ENCODE measurements at regions not wholly inside any gene's neighbourhood (a gene's known extent, or its start where the extent isn't known, plus 50 kb on each side); places are given as distances from the start of the nearest gene placed in this dataset.

DNA sequence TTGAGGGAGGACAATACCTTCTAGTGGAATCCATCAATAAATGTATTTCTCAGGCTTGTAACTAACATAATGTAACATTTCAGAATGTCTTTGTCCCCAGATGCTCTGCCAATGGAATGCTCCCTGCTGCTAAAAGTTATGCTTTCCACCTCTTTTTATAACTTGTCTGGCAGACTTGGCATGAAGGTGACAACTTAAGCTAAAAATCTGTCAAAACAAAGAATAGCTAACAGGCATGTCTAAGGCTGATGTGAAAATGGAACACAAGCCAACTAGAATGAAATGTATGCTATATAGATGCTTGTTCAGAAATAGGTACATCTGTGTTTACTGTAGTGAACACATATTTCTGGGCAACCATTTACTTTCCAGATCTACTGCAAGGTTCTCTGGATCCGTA, 467.9 kb downstream of the MRPL39 start:
- Histone ChIP-seq H3K23ac (ENCODE audit: low read length in 2 of 2) (no peak overlapping the region), H3K36me3 (ENCODE audit: control insufficient read depth in 1 of 2, insufficient read depth in 2 of 2, low read depth in 1 of 2, low read length in 2 of 2) (no peaks in the 10 kb centered on the region), H4K8ac (ENCODE audit: low read length) (no peak overlapping the region), H3K79me1 (replicated peaks; ENCODE audit: low read length, poor library complexity, severe bottlenecking) (no peaks in the 10 kb centered on the region), H2BK120ac (ENCODE audit: low read depth, low read length) (no peak overlapping the region), H2BK5ac (ENCODE audit: low read depth, low read length, poor library complexity, severe bottlenecking) (no peak overlapping the region), H3K9me3 (ENCODE audit: control insufficient read depth, low read length) (no peaks in the 10 kb centered on the region), H4K91ac (ENCODE audit: low read length) (no peak overlapping the region), H2BK12ac (ENCODE audit: low read length in 2 of 2) (no peak overlapping the region), H3K14ac (ENCODE audit: low read length in 2 of 2) (no peak overlapping the region), H3K4me1 (ENCODE audit: control insufficient read depth, insufficient read depth, low read depth, low read length) (no peaks in the 10 kb centered on the region), H3K27me3 (ENCODE audit: control insufficient read depth in 1 of 2, insufficient read depth in 1 of 2, low read length in 2 of 2) (no peaks in the 10 kb centered on the region), H2AFZ (ENCODE audit: low read depth, low read length) (no peak overlapping the region), H3K27ac (ENCODE audit: low read length, poor library complexity, severe bottlenecking) (no peak overlapping the region), H3K4ac (ENCODE audit: low read depth in 1 of 2, low read length in 2 of 2) (no peak overlapping the region), H2BK15ac (ENCODE audit: low read depth, poor library complexity, severe bottlenecking) (no peak overlapping the region), H3K9ac (ENCODE audit: low read length) (no peak overlapping the region), H3K4me2 (ENCODE audit: low read length, poor library complexity, severe bottlenecking) (no peak overlapping the region), H3K18ac (ENCODE audit: low read depth in 1 of 2, low read length in 2 of 2) (no peak overlapping the region), H3K4me3 (ENCODE audit: insufficient read depth in 1 of 2, low read depth in 1 of 2, low read length in 2 of 2) (no peak overlapping the region), H2AK5ac (ENCODE audit: low read length, severe bottlenecking) (no peak overlapping the region)
- no peak for DNase-seq
- 23% methylated on average over 1 of the region's 1 CpG for WGBS

DNA sequence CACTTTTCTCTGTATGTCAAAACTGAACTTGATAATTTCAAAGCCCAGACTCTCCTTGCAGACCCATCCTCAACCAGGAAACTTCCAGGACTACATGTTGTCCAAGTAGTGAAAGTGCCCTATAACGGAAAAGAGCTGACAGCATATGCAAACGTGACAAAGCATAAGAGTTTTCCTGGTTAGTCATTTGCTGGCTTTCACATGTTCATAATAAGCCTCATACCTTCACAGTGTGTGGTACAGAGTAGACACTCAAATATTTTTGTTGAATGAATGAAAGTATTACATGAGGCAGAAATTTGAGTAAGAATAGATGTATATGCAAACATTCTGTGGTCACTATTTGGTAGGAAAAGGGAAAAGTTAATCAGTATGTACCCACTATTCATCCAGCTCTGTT, 473.3 kb downstream of the MRPL39 start:
- Histone ChIP-seq H3K14ac (ENCODE audit: low read length in 2 of 2) (no peak overlapping the region), H3K79me1 (replicated peaks; ENCODE audit: low read length, poor library complexity, severe bottlenecking) (no peaks in the 10 kb centered on the region), H3K36me3 (ENCODE audit: control insufficient read depth in 1 of 2, insufficient read depth in 2 of 2, low read depth in 1 of 2, low read length in 2 of 2) (no peaks in the 10 kb centered on the region), H2AK5ac (ENCODE audit: low read length, severe bottlenecking) (no peak overlapping the region), H3K4me2 (ENCODE audit: low read length, poor library complexity, severe bottlenecking) (no peak overlapping the region), H4K91ac (ENCODE audit: low read length) (no peak overlapping the region), H3K27ac (ENCODE audit: low read length, poor library complexity, severe bottlenecking) (no peak overlapping the region), H3K18ac (ENCODE audit: low read depth in 1 of 2, low read length in 2 of 2) (no peak overlapping the region), H4K8ac (ENCODE audit: low read length) (no peak overlapping the region), H2BK120ac (ENCODE audit: low read depth, low read length) (no peak overlapping the region), H3K4me1 (ENCODE audit: control insufficient read depth, insufficient read depth, low read depth, low read length) (no peaks in the 10 kb centered on the region), H2BK12ac (ENCODE audit: low read length in 2 of 2) (no peak overlapping the region), H2AFZ (ENCODE audit: low read depth, low read length) (no peak overlapping the region), H2BK5ac (ENCODE audit: low read depth, low read length, poor library complexity, severe bottlenecking) (no peak overlapping the region), H3K9ac (ENCODE audit: low read length) (no peak overlapping the region), H3K4ac (ENCODE audit: low read depth in 1 of 2, low read length in 2 of 2) (no peak overlapping the region), H3K4me3 (ENCODE audit: insufficient read depth in 1 of 2, low read depth in 1 of 2, low read length in 2 of 2) (no peak overlapping the region), H2BK15ac (ENCODE audit: low read depth, poor library complexity, severe bottlenecking) (no peak overlapping the region), H3K27me3 (ENCODE audit: control insufficient read depth in 1 of 2, insufficient read depth in 1 of 2, low read length in 2 of 2) (no peaks in the 10 kb centered on the region), H3K9me3 (ENCODE audit: control insufficient read depth, low read length) (peaks cover 5% of the 10 kb centered on the region), H3K23ac (ENCODE audit: low read length in 2 of 2) (no peak overlapping the region)
- no peak for DNase-seq
- WGBS = 64% methylated on average over 2 of the region's 2 CpGs

DNA sequence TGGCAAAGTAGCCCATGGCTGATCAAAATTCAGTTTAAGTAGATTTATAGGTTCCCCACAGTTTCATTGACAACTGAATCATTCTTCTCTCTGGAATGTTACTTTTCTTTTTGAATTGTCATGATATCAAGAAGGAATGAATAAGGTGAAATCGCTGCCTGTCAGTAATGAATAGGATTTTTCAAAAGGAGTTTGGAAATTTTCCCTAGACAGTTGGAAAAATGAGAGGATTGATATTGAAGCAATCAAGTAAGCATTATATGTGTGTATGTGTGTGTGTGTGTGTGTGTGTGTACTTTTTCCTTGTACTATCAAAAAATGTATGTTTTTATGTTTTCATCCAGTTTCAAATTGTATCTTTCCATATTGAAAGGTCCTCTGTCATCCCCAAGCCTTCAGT, 479.5 kb downstream of the MRPL39 start:
- H3K27ac ChIP-seq (ENCODE audit: low read length, poor library complexity, severe bottlenecking) = no peak overlapping the region

DNA sequence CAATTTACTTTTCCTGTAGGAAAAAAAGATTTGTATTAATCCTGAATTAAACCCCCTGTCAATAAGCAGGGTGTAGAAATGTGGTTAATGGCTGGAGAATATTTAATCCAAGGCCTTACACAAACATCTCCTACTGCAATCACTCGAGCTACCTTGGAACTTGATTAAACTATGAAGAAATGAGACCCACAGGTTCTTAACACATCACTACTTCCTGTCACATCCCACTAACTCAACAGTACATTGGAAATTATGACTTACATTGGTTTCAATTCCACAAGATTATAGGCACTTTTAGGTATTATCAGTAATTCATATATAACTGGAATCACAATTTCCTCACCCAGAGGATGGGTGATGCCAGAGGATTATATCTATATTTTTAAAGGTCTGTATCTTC, 480.3 kb downstream of the MRPL39 start:
- no peaks in the 10 kb centered on the region for H3K79me1 ChIP-seq (replicated peaks; ENCODE audit: low read length, poor library complexity, severe bottlenecking)
- no peak overlapping the region for H2AK5ac ChIP-seq (ENCODE audit: low read length, severe bottlenecking)
- DNase-seq = no peak
- H2BK5ac ChIP-seq (ENCODE audit: low read depth, low read length, poor library complexity, severe bottlenecking) = no peak overlapping the region
- no peak overlapping the region for H3K23ac ChIP-seq (ENCODE audit: low read length in 2 of 2)
- H3K9ac ChIP-seq (ENCODE audit: low read length) = no peak overlapping the region
- no peak overlapping the region for H3K14ac ChIP-seq (ENCODE audit: low read length in 2 of 2)
- peaks cover 5% of the 10 kb centered on the region for H3K9me3 ChIP-seq (ENCODE audit: control insufficient read depth, low read length)
- no peak overlapping the region for H3K4me3 ChIP-seq (ENCODE audit: insufficient read depth in 1 of 2, low read depth in 1 of 2, low read length in 2 of 2)
- no peak overlapping the region for H4K8ac ChIP-seq (ENCODE audit: low read length)
- no peak overlapping the region for H3K27ac ChIP-seq (ENCODE audit: low read length, poor library complexity, severe bottlenecking)
- no peak overlapping the region for H4K91ac ChIP-seq (ENCODE audit: low read length)
- no peak overlapping the region for H2BK12ac ChIP-seq (ENCODE audit: low read length in 2 of 2)
- no peaks in the 10 kb centered on the region for H3K27me3 ChIP-seq (ENCODE audit: control insufficient read depth in 1 of 2, insufficient read depth in 1 of 2, low read length in 2 of 2)
- 33% methylated on average over 1 of the region's 1 CpG for WGBS
- H2AFZ ChIP-seq (ENCODE audit: low read depth, low read length) = no peak overlapping the region
- no peak overlapping the region for H3K4me2 ChIP-seq (ENCODE audit: low read length, poor library complexity, severe bottlenecking)
- H2BK15ac ChIP-seq (ENCODE audit: low read depth, poor library complexity, severe bottlenecking) = no peak overlapping the region
- H2BK120ac ChIP-seq (ENCODE audit: low read depth, low read length) = no peak overlapping the region
- no peaks in the 10 kb centered on the region for H3K36me3 ChIP-seq (ENCODE audit: control insufficient read depth in 1 of 2, insufficient read depth in 2 of 2, low read depth in 1 of 2, low read length in 2 of 2)
- no peak overlapping the region for H3K4ac ChIP-seq (ENCODE audit: low read depth in 1 of 2, low read length in 2 of 2)
- H3K18ac ChIP-seq (ENCODE audit: low read depth in 1 of 2, low read length in 2 of 2) = no peak overlapping the region
- no peaks in the 10 kb centered on the region for H3K4me1 ChIP-seq (ENCODE audit: control insufficient read depth, insufficient read depth, low read depth, low read length)

More for the DNA sequence above, 479.5 kb downstream of the MRPL39 start:
- H2BK120ac ChIP-seq (ENCODE audit: low read depth, low read length) = no peak overlapping the region
- H3K23ac ChIP-seq (ENCODE audit: low read length in 2 of 2) = no peak overlapping the region
- DNase-seq = no peak
- H3K4ac ChIP-seq (ENCODE audit: low read depth in 1 of 2, low read length in 2 of 2) = no peak overlapping the region
- no peaks in the 10 kb centered on the region for H3K27me3 ChIP-seq (ENCODE audit: control insufficient read depth in 1 of 2, insufficient read depth in 1 of 2, low read length in 2 of 2)
- H2AFZ ChIP-seq (ENCODE audit: low read depth, low read length) = no peak overlapping the region
- H2BK5ac ChIP-seq (ENCODE audit: low read depth, low read length, poor library complexity, severe bottlenecking) = no peak overlapping the region
- 66% methylated on average over 1 of the region's 1 CpG for WGBS
- H3K14ac ChIP-seq (ENCODE audit: low read length in 2 of 2) = no peak overlapping the region
- H3K9ac ChIP-seq (ENCODE audit: low read length) = no peak overlapping the region
- no peaks in the 10 kb centered on the region for H3K4me1 ChIP-seq (ENCODE audit: control insufficient read depth, insufficient read depth, low read depth, low read length)
- no peak overlapping the region for H3K18ac ChIP-seq (ENCODE audit: low read depth in 1 of 2, low read length in 2 of 2)
- H4K8ac ChIP-seq (ENCODE audit: low read length) = no peak overlapping the region
- no peaks in the 10 kb centered on the region for H3K79me1 ChIP-seq (replicated peaks; ENCODE audit: low read length, poor library complexity, severe bottlenecking)
- no peak overlapping the region for H2AK5ac ChIP-seq (ENCODE audit: low read length, severe bottlenecking)
- peaks cover 5% of the 10 kb centered on the region for H3K9me3 ChIP-seq (ENCODE audit: control insufficient read depth, low read length)
- no peak overlapping the region for H4K91ac ChIP-seq (ENCODE audit: low read length)
- no peak overlapping the region for H2BK12ac ChIP-seq (ENCODE audit: low read length in 2 of 2)
- H2BK15ac ChIP-seq (ENCODE audit: low read depth, poor library complexity, severe bottlenecking) = no peak overlapping the region
- no peak overlapping the region for H3K4me2 ChIP-seq (ENCODE audit: low read length, poor library complexity, severe bottlenecking)
- no peak overlapping the region for H3K4me3 ChIP-seq (ENCODE audit: insufficient read depth in 1 of 2, low read depth in 1 of 2, low read length in 2 of 2)
- H3K36me3 ChIP-seq (ENCODE audit: control insufficient read depth in 1 of 2, insufficient read depth in 2 of 2, low read depth in 1 of 2, low read length in 2 of 2) = no peaks in the 10 kb centered on the region

Measured in mesenchymal stem cell (in vitro differentiated cells and primary cell).